GM21367 (cell line): ENCODE measurements at regions not wholly inside any gene's neighbourhood (a gene's known extent, or its start where the extent isn't known, plus 50 kb on each side); places are given as distances from the start of the nearest gene placed in this dataset.

Source experiments
- ATAC-seq: cut with Tn5 transposase; IDR thresholded peaks from one replicate; pipeline ENCODE4 v1.9.1; 2021; ENCODE audit not compliant: unreplicated experiment

DNA sequence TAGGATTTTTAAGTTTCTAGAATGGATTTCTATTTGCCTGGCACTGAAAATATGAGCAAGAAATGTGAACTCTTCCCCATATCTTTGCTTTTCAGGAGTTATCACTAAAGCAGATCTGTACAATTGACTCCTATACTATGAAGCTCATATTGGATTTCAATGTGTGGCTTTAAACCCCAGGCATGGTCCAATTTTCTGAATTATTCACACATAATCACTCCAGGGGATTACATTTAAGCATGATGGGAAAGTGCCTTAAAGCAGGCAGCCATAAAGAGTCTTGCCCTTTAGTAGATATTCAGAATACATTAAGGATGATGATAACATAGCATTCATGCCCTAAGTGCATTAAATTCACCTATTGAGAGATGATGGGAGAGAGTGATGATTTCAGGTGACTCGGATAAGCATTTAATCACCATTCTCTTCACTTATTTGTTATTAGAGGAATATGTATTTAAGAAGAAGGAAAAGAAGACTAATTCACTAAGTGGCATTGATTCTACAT lies 331.8 kb upstream of the ROBO1 start:
- no peak for ATAC-seq

GRCh38 chr3:80097674-80098073 lies 329.9 kb upstream of the ROBO1 start:
- ATAC-seq: no peak

GRCh38 chr3:80096909-80097308 lies 329.1 kb upstream of the ROBO1 start:
- no peak for ATAC-seq

GRCh38 chr3:80094589-80094988 lies 326.8 kb upstream of the ROBO1 start:
- no peak for ATAC-seq

DNA sequence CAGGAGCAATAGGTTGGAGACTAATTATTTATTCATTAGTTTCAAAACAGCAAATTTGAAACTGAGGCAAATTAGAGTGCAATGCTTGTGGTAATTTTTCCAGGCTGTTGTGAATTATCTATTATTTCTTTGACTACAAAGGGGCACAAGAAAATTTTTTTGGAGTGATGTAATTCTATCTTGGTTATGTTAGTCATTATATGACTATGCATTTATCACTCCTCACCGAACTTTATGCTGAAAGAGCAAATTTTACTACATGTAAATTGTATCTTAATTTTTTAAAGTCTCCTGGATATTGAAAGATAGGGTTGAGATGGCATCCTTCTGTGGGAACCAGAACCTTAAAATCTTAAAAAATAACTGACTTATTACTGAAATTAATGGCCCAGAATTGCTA lies 320.0 kb upstream of the ROBO1 start:
- no peak for ATAC-seq

GRCh38 chr3:80086426-80086825 lies 318.6 kb upstream of the ROBO1 start:
- no peak for ATAC-seq

DNA sequence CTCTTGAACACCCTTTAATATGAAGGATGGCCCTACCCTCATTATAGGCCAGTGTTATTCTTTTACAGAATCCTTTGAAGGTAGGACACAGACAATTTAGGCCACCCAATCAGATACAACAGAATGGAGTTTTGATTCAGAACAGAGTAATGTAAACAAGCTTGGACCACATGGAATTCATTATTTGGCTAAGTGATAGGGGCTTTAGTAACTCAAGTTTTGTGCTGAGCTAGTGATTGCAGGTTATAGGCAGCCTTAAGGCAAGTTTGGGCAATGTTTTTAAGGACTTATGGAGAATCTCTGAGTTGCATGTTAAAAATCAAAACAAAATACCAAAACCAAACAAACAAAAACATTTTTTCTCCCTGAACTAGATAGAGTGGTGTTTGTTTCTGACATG lies 312.1 kb upstream of the ROBO1 start:
- no peak for ATAC-seq

GRCh38 chr3:80068459-80068858 lies 300.7 kb upstream of the ROBO1 start:
- no peak for ATAC-seq

- no peak for ATAC-seq
These were observed 295.7 kb upstream of the ROBO1 start for GRCh38 chr3:80063535-80063934.

DNA sequence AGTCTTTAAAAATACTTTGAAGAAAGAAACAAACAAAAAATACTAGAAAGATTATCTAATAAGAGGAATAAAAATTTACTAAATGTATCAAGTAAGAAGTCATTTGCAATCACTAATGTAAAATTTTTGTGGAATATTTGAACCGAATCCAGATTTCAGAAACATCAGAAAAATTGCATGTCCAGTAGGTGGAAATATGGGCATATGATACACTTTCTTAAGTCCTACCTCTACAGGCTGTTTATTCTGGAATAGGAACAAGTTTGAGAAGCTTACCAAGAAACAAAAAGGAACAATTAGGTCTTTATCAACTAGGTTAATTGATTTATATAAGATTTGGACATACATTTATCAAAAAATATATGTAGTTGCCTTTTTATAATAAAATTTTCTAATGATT lies 292.9 kb upstream of the ROBO1 start:
- ATAC-seq: no peak

DNA sequence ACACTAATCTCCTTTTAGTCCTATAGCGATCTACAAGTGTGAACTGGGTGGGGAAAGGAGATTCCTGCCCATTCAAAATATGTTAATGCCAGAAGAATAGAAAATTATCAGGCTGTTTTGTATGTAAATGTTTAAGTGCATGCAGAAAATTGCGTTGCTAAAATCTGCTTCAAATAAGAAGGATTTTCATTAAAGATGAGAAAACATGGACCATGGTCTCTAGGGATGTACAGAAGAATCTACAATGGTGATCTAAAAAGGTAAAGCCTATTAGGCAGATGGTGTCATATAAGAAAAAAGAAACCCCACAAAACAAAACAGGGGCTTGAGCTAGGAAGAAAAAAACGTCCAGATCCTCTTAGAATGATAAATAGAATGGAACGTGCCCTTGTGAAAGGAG lies 287.5 kb upstream of the ROBO1 start:
- ATAC-seq: no peak

- ATAC-seq: no peak
These were observed 284.5 kb upstream of the ROBO1 start for GRCh38 chr3:80052271-80052670.

GRCh38 chr3:80051602-80051962 lies 283.8 kb upstream of the ROBO1 start:
- no peak for ATAC-seq

GRCh38 chr3:80050826-80051601 lies 283.2 kb upstream of the ROBO1 start:
- ATAC-seq: no peak

DNA sequence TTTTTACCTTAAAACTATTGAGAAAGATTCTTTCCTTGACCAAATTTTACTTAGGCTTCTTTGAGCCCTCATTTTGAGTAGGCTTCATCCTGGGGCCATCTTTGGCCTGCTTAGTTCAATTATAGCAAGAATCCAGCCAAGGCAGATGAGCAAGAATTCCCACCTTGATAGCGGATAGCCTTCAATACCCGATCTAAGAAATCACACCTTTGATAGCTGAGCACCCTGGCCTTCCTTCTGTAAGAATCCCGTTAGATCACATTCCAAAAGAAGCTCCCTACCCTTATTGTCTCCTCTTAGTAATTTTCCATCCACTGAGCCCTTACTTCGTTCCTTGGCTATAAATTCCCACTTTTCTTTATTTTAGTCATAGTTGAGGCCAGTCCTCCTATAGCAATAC lies 275.4 kb upstream of the ROBO1 start:
- ATAC-seq: no peak

DNA sequence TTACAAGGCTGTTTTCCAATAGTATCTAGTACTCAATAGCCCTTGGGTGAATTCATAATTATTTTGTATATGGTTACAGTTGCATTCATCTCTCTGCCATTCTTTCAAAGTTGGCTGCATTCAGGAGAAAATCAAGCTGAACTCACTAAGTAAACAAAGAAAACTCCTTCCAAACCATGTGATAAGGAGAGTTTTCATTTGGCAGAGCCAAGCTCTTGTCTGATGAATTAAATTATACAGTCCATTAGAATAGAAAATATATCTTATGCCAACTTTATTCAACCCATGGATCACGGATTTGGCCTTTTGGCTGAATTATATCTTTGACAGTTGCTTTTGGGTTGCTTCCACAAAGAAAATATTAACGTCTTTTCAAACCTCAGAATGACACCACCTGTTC lies 272.3 kb upstream of the ROBO1 start:
- ATAC-seq: no peak

GRCh38 chr3:80036176-80036575 lies 268.4 kb upstream of the ROBO1 start:
- ATAC-seq: no peak

- ATAC-seq: no peak
These were observed 267.2 kb upstream of the ROBO1 start for GRCh38 chr3:80035021-80035420.

DNA sequence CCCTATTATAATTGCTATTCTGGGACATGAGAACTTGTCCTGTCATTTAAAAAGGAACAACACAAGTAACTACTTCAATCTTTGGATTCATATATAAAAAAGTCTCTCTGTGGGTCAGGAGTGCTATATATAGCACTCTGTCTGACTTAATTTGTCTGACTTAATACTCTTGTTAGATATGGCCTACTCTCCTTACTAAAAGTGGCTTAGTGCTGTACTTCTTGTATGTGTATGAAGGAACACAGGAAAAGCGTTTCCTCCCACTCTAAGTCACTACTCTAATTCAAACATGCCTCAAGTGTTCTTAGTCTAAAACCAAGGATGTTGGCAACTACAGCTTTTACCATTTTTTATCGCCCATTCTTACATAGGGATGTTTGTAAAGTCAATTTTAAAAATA lies 255.2 kb upstream of the ROBO1 start:
- no peak for ATAC-seq

- ATAC-seq: no peak
These were observed 250.6 kb upstream of the ROBO1 start for GRCh38 chr3:80018375-80018774.

GRCh38 chr3:80017369-80017768 lies 249.6 kb upstream of the ROBO1 start:
- ATAC-seq: no peak

GRCh38 chr3:80014576-80014975 lies 246.8 kb upstream of the ROBO1 start:
- no peak for ATAC-seq

DNA sequence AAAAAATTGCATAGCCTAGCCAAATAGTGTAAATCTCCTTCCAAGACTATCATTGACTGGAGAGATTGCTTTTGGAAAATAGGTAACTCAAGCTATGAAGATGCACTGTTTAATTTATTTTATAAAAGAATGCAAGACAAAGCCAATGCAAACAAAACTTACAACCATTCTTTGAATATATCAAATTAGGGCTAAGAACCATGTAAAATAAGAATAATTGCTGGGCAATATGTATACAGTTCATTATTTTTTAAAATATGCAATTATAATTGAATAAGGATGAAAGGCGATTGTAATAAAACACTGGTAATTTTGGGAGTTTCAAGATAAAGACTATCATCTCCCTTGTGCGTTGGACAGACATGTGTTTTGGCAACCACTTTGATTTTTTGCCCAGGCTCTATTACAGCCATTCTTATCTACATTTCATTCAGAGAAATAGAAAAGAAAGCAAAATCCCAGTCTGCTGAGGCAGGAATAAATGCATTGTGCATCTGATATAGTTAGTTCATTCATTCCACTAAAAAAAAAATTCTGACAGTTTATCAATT lies 242.3 kb upstream of the ROBO1 start:
- no peak for ATAC-seq
